Chondrocyte (in vitro differentiated cells): ENCODE measurements at regions not wholly inside any gene's neighbourhood (a gene's known extent, or its start where the extent isn't known, plus 50 kb on each side); places are given as distances from the start of the nearest gene placed in this dataset.
"Not testable (repeated sequence)": the region's sequence is repeated elsewhere in the genome, so short reads cannot be mapped to it uniquely, and the experiment has no call there.

ENCODE experiments used
- DNase-seq: peaks from one replicate; pipeline ENCODE4 v3.0.0; 2021; ENCODE audit warnings: mixed read lengths, low spot score
- H3K27ac Mint-ChIP-seq: one replicate; pipeline ENCODE4 v1.8.0; 2021; ENCODE audit warnings: mild to moderate bottlenecking, moderate library complexity, mixed read lengths; ENCODE audit not compliant: unreplicated experiment
- H3K27me3 Mint-ChIP-seq: 2 replicates; pipeline ENCODE4 v1.8.0; 2021; ENCODE audit warnings: low read depth, mixed read lengths
- H3K36me3 Mint-ChIP-seq: 2 replicates; pipeline ENCODE4 v1.8.0; 2021; ENCODE audit warnings: low read depth, mixed read lengths
- H3K4me1 Mint-ChIP-seq: 2 replicates; pipeline ENCODE4 v1.8.0; 2021; ENCODE audit warnings: low read depth, mild to moderate bottlenecking, mixed read lengths
- H3K4me3 Mint-ChIP-seq: one replicate; pipeline ENCODE4 v1.8.0; 2021; ENCODE audit warnings: mild to moderate bottlenecking, moderate library complexity, mixed read lengths; ENCODE audit not compliant: unreplicated experiment
- H3K9me3 Mint-ChIP-seq: 2 replicates; pipeline ENCODE4 v1.8.0; 2021; ENCODE audit warnings: low read depth, mixed read lengths
- CTCF ChIP-seq: fragments of 200-600 bp; sonication (generic); IDR thresholded peaks from 2 replicates; pipeline ENCODE4 v1.5.0; 2021; ENCODE audit warnings: antibody characterized with exemption, mild to moderate bottlenecking, moderate library complexity

- Mint-ChIP-seq H3K27ac (no peak overlapping the region), H3K36me3 (no peaks in the 10 kb centered on the region), H3K4me1 (no peaks in the 10 kb centered on the region), H3K9me3 (peaks cover 8% of the 10 kb centered on the region), H3K4me3 (no peak overlapping the region), H3K27me3 (peaks cover 4% of the 10 kb centered on the region)
- peak; percentile 75 for DNase-seq
- TF ChIP-seq CTCF, result no peak
These were observed 424.2 kb downstream of the KCTD16 start for GRCh38 chr5:144594919-144595318.

- H3K4me3 Mint-ChIP-seq, DNase-seq, H3K4me1 Mint-ChIP-seq, H3K36me3 Mint-ChIP-seq, H3K9me3 Mint-ChIP-seq, H3K27ac Mint-ChIP-seq, H3K27me3 Mint-ChIP-seq: not testable (repeated sequence)
These were observed 423.6 kb downstream of the KCTD16 start for GRCh38 chr5:144594234-144594633.

GRCh38 chr5:144585681-144586080 lies 415.0 kb downstream of the KCTD16 start:
- peaks cover 4% of the 10 kb centered on the region for H3K9me3 Mint-ChIP-seq
- H3K4me1 Mint-ChIP-seq, result no peaks in the 10 kb centered on the region
- no peak overlapping the region for H3K27ac Mint-ChIP-seq
- H3K4me3 Mint-ChIP-seq, result no peak overlapping the region
- no peak for TF ChIP-seq CTCF
- no peak for DNase-seq
- no peaks in the 10 kb centered on the region for H3K27me3 Mint-ChIP-seq
- no peaks in the 10 kb centered on the region for H3K36me3 Mint-ChIP-seq

GRCh38 chr5:144583541-144584449 lies 413.1 kb downstream of the KCTD16 start:
- DNase-seq, result no peak
- no peak for TF ChIP-seq CTCF
- H3K4me3 Mint-ChIP-seq, result no peak overlapping the region
- no peaks in the 10 kb centered on the region for H3K9me3 Mint-ChIP-seq
- H3K4me1 Mint-ChIP-seq, result no peaks in the 10 kb centered on the region
- no peak overlapping the region for H3K27ac Mint-ChIP-seq
- H3K27me3 Mint-ChIP-seq, result no peaks in the 10 kb centered on the region
- H3K36me3 Mint-ChIP-seq, result no peaks in the 10 kb centered on the region

- Mint-ChIP-seq H3K27me3 (no peaks in the 10 kb centered on the region), H3K9me3 (no peaks in the 10 kb centered on the region), H3K36me3 (no peaks in the 10 kb centered on the region), H3K4me3 (no peak overlapping the region), H3K4me1 (no peaks in the 10 kb centered on the region), H3K27ac (no peak overlapping the region)
- TF ChIP-seq CTCF, result no peak
- no peak for DNase-seq
These were observed 411.4 kb downstream of the KCTD16 start for GRCh38 chr5:144582066-144582465.

GRCh38 chr5:144581044-144581443 lies 410.4 kb downstream of the KCTD16 start:
- no peak for DNase-seq
- H3K36me3 Mint-ChIP-seq, result no peaks in the 10 kb centered on the region
- no peaks in the 10 kb centered on the region for H3K4me1 Mint-ChIP-seq
- peaks cover 3% of the 10 kb centered on the region for H3K27me3 Mint-ChIP-seq
- no peak overlapping the region for H3K27ac Mint-ChIP-seq
- H3K4me3 Mint-ChIP-seq, result no peak overlapping the region
- no peaks in the 10 kb centered on the region for H3K9me3 Mint-ChIP-seq
- TF ChIP-seq CTCF, result no peak
